ENCODE measurements at regions not wholly inside any gene's neighbourhood (a gene's known extent, or its start where the extent isn't known, plus 50 kb on each side); places are given as distances from the start of the nearest gene placed in this dataset.
A peak's percentile ranks its signal among the peaks of the same experiment; 100 is the strongest.

DNA sequence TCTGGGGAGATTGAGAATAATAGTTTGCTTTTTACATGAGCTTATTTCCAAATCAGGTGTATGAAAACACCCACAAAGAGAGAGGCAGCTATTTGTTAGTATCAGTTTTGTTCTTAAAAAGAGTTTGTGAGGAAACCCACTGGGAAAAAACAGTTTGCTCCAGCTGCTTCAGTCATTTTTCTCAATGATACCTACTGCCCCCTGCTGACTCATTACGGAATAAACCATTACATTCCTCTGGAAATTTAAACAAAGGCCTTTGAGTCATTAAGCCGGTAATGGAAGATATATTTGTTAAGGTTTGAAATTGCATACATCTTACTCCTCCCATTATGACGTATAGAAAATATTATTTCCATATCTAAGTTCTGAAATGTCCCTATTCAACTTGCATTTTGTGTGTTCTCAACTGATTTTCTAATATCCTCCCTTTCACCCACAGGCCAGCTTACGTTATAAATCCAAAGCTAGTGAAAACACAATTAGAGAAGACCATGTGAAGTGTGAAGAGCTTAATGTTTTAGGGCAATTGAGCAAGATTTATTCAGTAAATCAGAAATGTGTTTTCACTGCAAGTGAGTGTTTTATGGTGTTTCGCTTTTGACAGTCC is 761.6 kb downstream of the DSC3 start:
- Histone ChIP-seq H3K4me1 (no peaks in the 10 kb centered on the region), H3K27ac (no peak overlapping the region), H3K36me3 (replicated peaks in 1 of 2; ENCODE audit: insufficient read depth in 1 of 2, low read depth in 2 of 2) (no peaks in the 10 kb centered on the region), H3K4me3 (no peak overlapping the region), H3K9me3 (no peaks in the 10 kb centered on the region), H3K27me3 (no peaks in the 10 kb centered on the region)
- ATAC-seq (peak; percentile 76), DNase-seq (peak; percentile 6 to 41 (median 22))
- no peak for TF ChIP-seq POLR2A (IDR thresholded peaks at IDR 0.05)
- TF ChIP-seq, protein P1, sequence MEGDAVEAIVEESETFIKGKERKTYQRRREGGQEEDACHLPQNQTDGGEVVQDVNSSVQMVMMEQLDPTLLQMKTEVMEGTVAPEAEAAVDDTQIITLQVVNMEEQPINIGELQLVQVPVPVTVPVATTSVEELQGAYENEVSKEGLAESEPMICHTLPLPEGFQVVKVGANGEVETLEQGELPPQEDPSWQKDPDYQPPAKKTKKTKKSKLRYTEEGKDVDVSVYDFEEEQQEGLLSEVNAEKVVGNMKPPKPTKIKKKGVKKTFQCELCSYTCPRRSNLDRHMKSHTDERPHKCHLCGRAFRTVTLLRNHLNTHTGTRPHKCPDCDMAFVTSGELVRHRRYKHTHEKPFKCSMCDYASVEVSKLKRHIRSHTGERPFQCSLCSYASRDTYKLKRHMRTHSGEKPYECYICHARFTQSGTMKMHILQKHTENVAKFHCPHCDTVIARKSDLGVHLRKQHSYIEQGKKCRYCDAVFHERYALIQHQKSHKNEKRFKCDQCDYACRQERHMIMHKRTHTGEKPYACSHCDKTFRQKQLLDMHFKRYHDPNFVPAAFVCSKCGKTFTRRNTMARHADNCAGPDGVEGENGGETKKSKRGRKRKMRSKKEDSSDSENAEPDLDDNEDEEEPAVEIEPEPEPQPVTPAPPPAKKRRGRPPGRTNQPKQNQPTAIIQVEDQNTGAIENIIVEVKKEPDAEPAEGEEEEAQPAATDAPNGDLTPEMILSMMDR (IDR thresholded peaks at IDR 0.05), result peak; percentile 38 to 67 (median 55)
- WGBS, 2 donors, result 40 to 41% methylated on average over 5 of the region's 5 CpGs
- intact Hi-C loops (cut with DNase I), result no loop called here

DNA sequence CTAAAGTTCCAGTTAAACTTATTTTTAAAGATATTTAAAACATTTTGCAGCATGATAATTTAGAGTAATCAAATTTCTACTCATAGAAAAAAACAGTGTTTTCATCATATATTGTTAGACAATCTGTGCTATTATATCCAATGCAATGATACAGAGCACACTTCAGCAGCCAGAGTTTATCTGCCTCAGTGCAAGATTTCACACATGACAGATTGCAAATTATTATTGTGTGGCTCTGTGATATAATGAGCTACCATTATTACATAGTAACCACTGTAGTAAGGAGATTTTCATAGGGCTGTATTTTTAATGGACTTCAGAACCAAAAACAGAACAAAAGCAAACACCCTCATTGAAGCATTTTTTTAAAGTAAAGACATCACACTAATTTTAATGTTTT is 762.4 kb downstream of the DSC3 start:
- Histone ChIP-seq H3K9me3 (no peaks in the 10 kb centered on the region), H3K4me3 (no peak overlapping the region), H3K36me3 (replicated peaks in 1 of 2; ENCODE audit: insufficient read depth in 1 of 2, low read depth in 2 of 2) (no peaks in the 10 kb centered on the region), H3K4me1 (no peaks in the 10 kb centered on the region), H3K27me3 (no peaks in the 10 kb centered on the region), H3K27ac (no peak overlapping the region)
- DNase-seq (no peak), ATAC-seq (no peak)
- TF ChIP-seq POLR2A (IDR thresholded peaks at IDR 0.05), result no peak
- TF ChIP-seq, protein P1 (IDR thresholded peaks at IDR 0.05), result no peak
- intact Hi-C loops (cut with DNase I), result no loop called here

DNA sequence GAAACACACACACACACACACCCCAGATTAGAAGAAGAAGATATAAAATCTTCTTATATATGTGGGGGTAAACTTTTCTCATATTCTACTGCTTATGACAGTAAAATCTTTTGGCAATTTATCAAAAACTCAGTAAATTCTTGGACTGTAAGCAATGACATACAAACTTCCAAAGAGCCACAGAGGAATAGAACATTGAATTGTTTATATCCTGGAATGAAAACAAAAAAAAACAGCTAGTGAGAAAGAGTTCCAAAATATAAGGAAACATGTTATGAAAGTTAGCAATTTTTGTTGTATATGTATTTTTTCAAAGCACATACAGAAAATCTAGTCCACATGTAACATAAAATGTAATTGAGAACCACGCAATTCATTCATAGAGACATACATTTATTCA is 764.9 kb downstream of the DSC3 start:
- 76 to 90% methylated on average over 1 of the region's 1 CpG for WGBS, 2 donors
- H3K9me3 ChIP-seq, result no peaks in the 10 kb centered on the region
- no peak for ATAC-seq
- DNase-seq, result no peak
- no peaks in the 10 kb centered on the region for H3K27me3 ChIP-seq
- H3K27ac ChIP-seq, result no peak overlapping the region
- no peaks in the 10 kb centered on the region for H3K4me1 ChIP-seq
- no peaks in the 10 kb centered on the region for H3K36me3 ChIP-seq (replicated peaks in 1 of 2; ENCODE audit: insufficient read depth in 1 of 2, low read depth in 2 of 2)
- no peak overlapping the region for H3K4me3 ChIP-seq
- TF ChIP-seq POLR2A (IDR thresholded peaks at IDR 0.05), result no peak
- TF ChIP-seq, protein P1 (IDR thresholded peaks at IDR 0.05), result no peak
- intact Hi-C loops (cut with DNase I), result loop anchor here (10.0 kb wide), 1 partner anchor 403 kb away; no protein-coding TSS in a partner anchor

DNA sequence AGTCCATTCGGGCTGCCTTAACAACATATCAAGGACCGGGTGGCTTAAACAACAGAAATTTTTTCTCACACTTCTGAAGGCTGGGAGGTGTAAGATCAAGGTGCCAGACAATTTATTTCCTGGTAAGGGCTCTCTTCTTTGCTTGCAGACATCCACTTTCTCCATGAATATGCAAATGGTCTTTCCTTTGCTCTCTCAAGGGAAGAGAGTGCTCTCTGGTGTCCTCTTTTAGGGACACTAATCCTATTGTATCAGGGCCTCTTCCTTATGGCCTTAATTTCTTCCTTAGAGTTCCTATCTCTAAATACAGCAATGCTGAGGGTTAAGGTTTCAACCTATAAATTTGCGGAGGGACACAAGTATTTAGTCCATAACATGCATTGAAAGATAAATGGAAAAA is 770.8 kb downstream of the DSC3 start:
- H3K36me3 ChIP-seq (replicated peaks in 1 of 2; ENCODE audit: insufficient read depth in 1 of 2, low read depth in 2 of 2), result no peaks in the 10 kb centered on the region
- no peak overlapping the region for H3K4me3 ChIP-seq
- H3K4me1 ChIP-seq, result no peaks in the 10 kb centered on the region
- H3K9me3 ChIP-seq, result no peaks in the 10 kb centered on the region
- H3K27ac ChIP-seq, result no peak overlapping the region
- intact Hi-C loops (cut with DNase I), result loop anchor here (10.0 kb wide), 1 partner anchor 397 kb away; no protein-coding TSS in a partner anchor
- TF ChIP-seq POLR2A (IDR thresholded peaks at IDR 0.05), result no peak
- TF ChIP-seq, protein P1 (IDR thresholded peaks at IDR 0.05), result no peak
- DNase-seq (no peak), ATAC-seq (no peak)
- 57 to 60% methylated on average over 3 of the region's 3 CpGs for WGBS, 2 donors
- no peaks in the 10 kb centered on the region for H3K27me3 ChIP-seq

DNA sequence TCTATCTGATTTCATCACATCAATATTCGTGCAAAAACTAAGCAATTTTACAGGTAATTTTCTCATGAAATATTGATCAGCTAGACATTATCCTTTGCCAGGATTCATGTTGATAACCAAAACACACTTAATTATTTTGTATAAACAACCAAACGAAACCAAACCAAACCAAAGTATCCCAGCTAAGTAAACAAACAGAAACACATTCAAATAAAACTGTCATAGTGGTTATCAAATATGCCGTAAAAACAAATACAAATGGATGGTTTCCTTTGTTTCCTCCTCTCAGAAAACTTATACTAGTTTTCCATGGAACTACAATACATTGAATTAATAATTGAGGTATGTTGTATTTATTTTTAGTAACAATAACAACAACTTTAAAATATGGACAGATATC is 777.4 kb downstream of the DSC3 start:
- DNase-seq (no peak), ATAC-seq (no peak)
- H3K27me3 ChIP-seq, result no peaks in the 10 kb centered on the region
- no peaks in the 10 kb centered on the region for H3K36me3 ChIP-seq (replicated peaks in 1 of 2; ENCODE audit: insufficient read depth in 1 of 2, low read depth in 2 of 2)
- H3K9me3 ChIP-seq, result no peaks in the 10 kb centered on the region
- WGBS, 2 donors, result 24 to 27% methylated on average over 3 of the region's 3 CpGs
- TF ChIP-seq, protein P1 (IDR thresholded peaks at IDR 0.05), result no peak
- TF ChIP-seq POLR2A (IDR thresholded peaks at IDR 0.05), result no peak
- intact Hi-C loops (cut with DNase I), result no loop called here
- H3K4me3 ChIP-seq, result no peak overlapping the region
- no peaks in the 10 kb centered on the region for H3K4me1 ChIP-seq
- no peak overlapping the region for H3K27ac ChIP-seq

Measured in body of pancreas (tissue), 4 donors.